Peyer's patch (tissue), 4 donors: ENCODE measurements at regions not wholly inside any gene's neighbourhood (a gene's known extent, or its start where the extent isn't known, plus 50 kb on each side); places are given as distances from the start of the nearest gene placed in this dataset.
"Not testable (repeated sequence)": the region's sequence is repeated elsewhere in the genome, so short reads cannot be mapped to it uniquely, and the experiment has no call there.

Experiments used
- DNase-seq, 3 donors: peaks; one replicate each; pipeline ENCODE4 v3.0.0-alpha.2; 2017 to 2019
- H3K27ac ChIP-seq, 4 donors: fragments of 200-600 bp; sonication (generic); one replicate each; pipeline ENCODE4 v1.5.1; 2016 to 2019
- H3K27me3 ChIP-seq, 2 donors: fragments of 200-600 bp; sonication (generic); one replicate each; pipeline ENCODE4 v1.5.1; 2019
- H3K36me3 ChIP-seq, 3 donors: fragments of 200-600 bp; sonication (generic); one replicate each; pipeline ENCODE4 v1.5.1; 2016 to 2019
- H3K4me1 ChIP-seq, 4 donors: fragments of 200-600 bp; sonication (generic); one replicate each; pipeline ENCODE4 v1.5.1; 2016 to 2019
- H3K4me3 ChIP-seq, 4 donors: fragments of 200-600 bp; sonication (generic); 1 replicate in 3 of 4; 2 replicates in 1 of 4; pipeline ENCODE4 v1.5.1; 2016 to 2019; ENCODE audit warnings: mild to moderate bottlenecking in 1 of 4
- H3K9me3 ChIP-seq, 4 donors: fragments of 200-600 bp; sonication (generic); one replicate each; pipeline ENCODE4 v1.5.1; 2016 to 2019; ENCODE audit warnings: mild to moderate bottlenecking in 1 of 4
- POLR2A ChIP-seq, 2 donors: fragments of 450-650 bp; IDR thresholded peaks; one replicate each; pipeline ENCODE4 v1.5.1; 2017; ENCODE audit warnings: antibody characterized with exemption in 2 of 2, mild to moderate bottlenecking in 2 of 2, moderate library complexity in 2 of 2
- TF ChIP-seq, protein P1 (sequence below), 6 experiments: fragments of 450-650 bp in 4 of 6; fragments of 200-600 bp in 2 of 6; sonication (generic) in 1 of 6; IDR thresholded peaks; one replicate each; pipeline ENCODE4 v1.5.1; 2017 to 2019; ENCODE audit warnings: antibody characterized with exemption in 6 of 6, mild to moderate bottlenecking in 3 of 6, moderate library complexity in 1 of 6

DNA sequence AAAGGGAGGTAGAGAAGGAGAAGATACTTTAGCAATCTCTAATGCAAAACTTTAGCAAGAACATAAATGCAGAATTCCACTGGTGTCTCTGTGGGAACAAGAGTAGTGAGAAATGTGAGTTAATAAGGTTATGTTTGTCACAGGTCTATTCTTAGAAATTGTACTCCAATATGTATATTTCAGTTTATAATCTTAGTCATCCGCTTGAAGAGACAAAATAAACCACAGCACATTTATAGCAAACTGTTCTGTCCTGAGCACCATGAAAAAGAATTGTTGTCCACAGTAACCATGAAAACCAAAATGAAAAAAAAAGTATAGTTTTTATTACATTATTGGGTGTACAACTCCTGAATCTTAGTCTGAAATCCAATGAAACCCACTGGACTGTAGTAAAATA is 93.6 kb upstream of the TSLP start:
- DNase-seq, result no peak
- Histone ChIP-seq H3K4me1 (no peaks in the 10 kb centered on the region), H3K36me3 (no peaks in the 10 kb centered on the region), H3K9me3 (no peaks in the 10 kb centered on the region), H3K4me3 (no peak overlapping the region), H3K27ac (no peak overlapping the region), H3K27me3 (no peaks in the 10 kb centered on the region)
- TF ChIP-seq, protein P1, sequence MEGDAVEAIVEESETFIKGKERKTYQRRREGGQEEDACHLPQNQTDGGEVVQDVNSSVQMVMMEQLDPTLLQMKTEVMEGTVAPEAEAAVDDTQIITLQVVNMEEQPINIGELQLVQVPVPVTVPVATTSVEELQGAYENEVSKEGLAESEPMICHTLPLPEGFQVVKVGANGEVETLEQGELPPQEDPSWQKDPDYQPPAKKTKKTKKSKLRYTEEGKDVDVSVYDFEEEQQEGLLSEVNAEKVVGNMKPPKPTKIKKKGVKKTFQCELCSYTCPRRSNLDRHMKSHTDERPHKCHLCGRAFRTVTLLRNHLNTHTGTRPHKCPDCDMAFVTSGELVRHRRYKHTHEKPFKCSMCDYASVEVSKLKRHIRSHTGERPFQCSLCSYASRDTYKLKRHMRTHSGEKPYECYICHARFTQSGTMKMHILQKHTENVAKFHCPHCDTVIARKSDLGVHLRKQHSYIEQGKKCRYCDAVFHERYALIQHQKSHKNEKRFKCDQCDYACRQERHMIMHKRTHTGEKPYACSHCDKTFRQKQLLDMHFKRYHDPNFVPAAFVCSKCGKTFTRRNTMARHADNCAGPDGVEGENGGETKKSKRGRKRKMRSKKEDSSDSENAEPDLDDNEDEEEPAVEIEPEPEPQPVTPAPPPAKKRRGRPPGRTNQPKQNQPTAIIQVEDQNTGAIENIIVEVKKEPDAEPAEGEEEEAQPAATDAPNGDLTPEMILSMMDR (IDR thresholded peaks at IDR 0.05), result no peak
- TF ChIP-seq POLR2A (IDR thresholded peaks at IDR 0.05), result no peak

- H3K9me3 ChIP-seq, H3K4me1 ChIP-seq, H3K27me3 ChIP-seq, H3K4me3 ChIP-seq, H3K27ac ChIP-seq, DNase-seq, H3K36me3 ChIP-seq: not testable (repeated sequence)
Observed at GRCh38 chr5:110985882-110986281, 85.6 kb upstream of the TSLP start.

- not testable (repeated sequence) for DNase-seq, H3K27ac ChIP-seq, H3K4me1 ChIP-seq, H3K4me3 ChIP-seq, H3K9me3 ChIP-seq, H3K27me3 ChIP-seq, H3K36me3 ChIP-seq
Observed at GRCh38 chr5:110987573-110987972, 83.9 kb upstream of the TSLP start.

GRCh38 chr5:110996742-110997141 is 74.8 kb upstream of the TSLP start:
- Histone ChIP-seq H3K27ac (no peak overlapping the region), H3K9me3 (no peaks in the 10 kb centered on the region), H3K4me1 (no peaks in the 10 kb centered on the region), H3K36me3 (no peaks in the 10 kb centered on the region), H3K27me3 (no peaks in the 10 kb centered on the region), H3K4me3 (no peak overlapping the region)
- TF ChIP-seq, protein P1 (IDR thresholded peaks at IDR 0.05), result no peak
- TF ChIP-seq POLR2A (IDR thresholded peaks at IDR 0.05), result no peak
- no peak for DNase-seq

GRCh38 chr5:111002036-111002435 is 69.5 kb upstream of the TSLP start:
- Histone ChIP-seq H3K4me1 (no peaks in the 10 kb centered on the region), H3K9me3 (no peaks in the 10 kb centered on the region), H3K27ac (no peak overlapping the region), H3K27me3 (no peaks in the 10 kb centered on the region), H3K4me3 (no peak overlapping the region), H3K36me3 (no peaks in the 10 kb centered on the region)
- TF ChIP-seq, protein P1 (IDR thresholded peaks at IDR 0.05), result no peak
- TF ChIP-seq POLR2A (IDR thresholded peaks at IDR 0.05), result no peak
- no peak for DNase-seq

- TF ChIP-seq, protein P1 (IDR thresholded peaks at IDR 0.05), result no peak
- no peak for TF ChIP-seq POLR2A (IDR thresholded peaks at IDR 0.05)
- Histone ChIP-seq H3K9me3 (no peaks in the 10 kb centered on the region), H3K4me1 (no peaks in the 10 kb centered on the region), H3K4me3 (no peak overlapping the region), H3K36me3 (no peaks in the 10 kb centered on the region), H3K27me3 (no peaks in the 10 kb centered on the region), H3K27ac (no peak overlapping the region)
- no peak for DNase-seq
Observed at GRCh38 chr5:111003623-111004022, 67.9 kb upstream of the TSLP start.

DNA sequence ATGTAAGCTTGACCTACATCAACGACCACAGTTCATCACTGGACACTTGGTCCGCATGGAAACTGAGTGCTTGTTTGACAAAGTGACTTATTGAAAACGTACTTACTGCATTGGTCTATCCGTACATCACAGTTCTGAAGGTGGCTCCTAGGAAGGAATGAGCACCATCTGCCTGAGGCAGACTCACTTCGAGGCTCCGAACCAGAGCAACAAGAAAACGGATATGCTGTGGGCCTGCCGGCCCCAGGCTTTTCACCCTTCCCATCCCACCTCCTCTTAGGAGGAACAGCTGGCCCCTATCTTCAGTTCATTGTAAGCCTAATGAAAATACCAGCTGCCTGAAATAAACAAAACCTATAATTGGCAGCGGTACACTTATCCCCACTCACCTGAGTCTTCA is 67.2 kb upstream of the TSLP start:
- TF ChIP-seq, protein P1 (IDR thresholded peaks at IDR 0.05), result no peak
- no peak for TF ChIP-seq POLR2A (IDR thresholded peaks at IDR 0.05)
- H3K9me3 ChIP-seq, result no peaks in the 10 kb centered on the region
- no peak for DNase-seq
- H3K27ac ChIP-seq, result no peak overlapping the region
- no peaks in the 10 kb centered on the region for H3K4me1 ChIP-seq
- H3K4me3 ChIP-seq, result no peak overlapping the region
- H3K27me3 ChIP-seq, result no peaks in the 10 kb centered on the region
- H3K36me3 ChIP-seq, result no peaks in the 10 kb centered on the region
